ENCODE measurements at regions not wholly inside any gene's neighbourhood (a gene's known extent, or its start where the extent isn't known, plus 50 kb on each side); places are given as distances from the start of the nearest gene placed in this dataset.

- no peak for TF ChIP-seq CTCF (IDR thresholded peaks at IDR 0.05)
- Histone ChIP-seq H3K4me3 (no peak overlapping the region), H3K27ac (no peak overlapping the region)
- DNase-seq (ENCODE audit: low spot score): no peak
Measured at GRCh38 chr1:221873673-221874072, 131.8 kb upstream of the DUSP10 start.

GRCh38 chr1:221871056-221871455, 129.2 kb upstream of the DUSP10 start:
- no peak overlapping the region for H3K27ac ChIP-seq
- TF ChIP-seq CTCF (IDR thresholded peaks at IDR 0.05): no peak
- no peak for DNase-seq (ENCODE audit: low spot score)

GRCh38 chr1:221869779-221870178, 127.9 kb upstream of the DUSP10 start:
- no peak overlapping the region for H3K27ac ChIP-seq
- TF ChIP-seq CTCF (IDR thresholded peaks at IDR 0.05): no peak
- no peak for DNase-seq (ENCODE audit: low spot score)

More at GRCh38 chr1:221871056-221871455, 129.2 kb upstream of the DUSP10 start:
- no peak overlapping the region for H3K4me3 ChIP-seq

GRCh38 chr1:221868593-221869303, 126.9 kb upstream of the DUSP10 start:
- no peak for DNase-seq (ENCODE audit: low spot score)
- H3K4me3 ChIP-seq: no peak overlapping the region
- H3K27ac ChIP-seq: no peak overlapping the region
- no peak for TF ChIP-seq CTCF (IDR thresholded peaks at IDR 0.05)

More at GRCh38 chr1:221869779-221870178, 127.9 kb upstream of the DUSP10 start:
- H3K4me3 ChIP-seq: no peak overlapping the region

GRCh38 chr1:221867003-221867402, 125.1 kb upstream of the DUSP10 start:
- DNase-seq (ENCODE audit: low spot score): no peak
- no peak overlapping the region for H3K27ac ChIP-seq
- no peak for TF ChIP-seq CTCF (IDR thresholded peaks at IDR 0.05)
- no peak overlapping the region for H3K4me3 ChIP-seq

GRCh38 chr1:221865808-221866207, 123.9 kb upstream of the DUSP10 start:
- no peak overlapping the region for H3K4me3 ChIP-seq
- H3K27ac ChIP-seq: no peak overlapping the region
- no peak for DNase-seq (ENCODE audit: low spot score)
- TF ChIP-seq CTCF (IDR thresholded peaks at IDR 0.05): no peak

GRCh38 chr1:221863635-221864034, 121.7 kb upstream of the DUSP10 start:
- DNase-seq (ENCODE audit: low spot score): no peak
- H3K27ac ChIP-seq: no peak overlapping the region
- TF ChIP-seq CTCF (IDR thresholded peaks at IDR 0.05): no peak
- H3K4me3 ChIP-seq: no peak overlapping the region

Measured in coronary artery (tissue), 2 donors.